GM18517 (cell line): ENCODE measurements at regions not wholly inside any gene's neighbourhood (a gene's known extent, or its start where the extent isn't known, plus 50 kb on each side); places are given as distances from the start of the nearest gene placed in this dataset.

Experiments used
- ATAC-seq: cut with Tn5 transposase; IDR thresholded peaks from one replicate; pipeline ENCODE4 v1.9.1; 2021; ENCODE audit warnings: mild to moderate bottlenecking, moderate library complexity; ENCODE audit not compliant: unreplicated experiment

DNA sequence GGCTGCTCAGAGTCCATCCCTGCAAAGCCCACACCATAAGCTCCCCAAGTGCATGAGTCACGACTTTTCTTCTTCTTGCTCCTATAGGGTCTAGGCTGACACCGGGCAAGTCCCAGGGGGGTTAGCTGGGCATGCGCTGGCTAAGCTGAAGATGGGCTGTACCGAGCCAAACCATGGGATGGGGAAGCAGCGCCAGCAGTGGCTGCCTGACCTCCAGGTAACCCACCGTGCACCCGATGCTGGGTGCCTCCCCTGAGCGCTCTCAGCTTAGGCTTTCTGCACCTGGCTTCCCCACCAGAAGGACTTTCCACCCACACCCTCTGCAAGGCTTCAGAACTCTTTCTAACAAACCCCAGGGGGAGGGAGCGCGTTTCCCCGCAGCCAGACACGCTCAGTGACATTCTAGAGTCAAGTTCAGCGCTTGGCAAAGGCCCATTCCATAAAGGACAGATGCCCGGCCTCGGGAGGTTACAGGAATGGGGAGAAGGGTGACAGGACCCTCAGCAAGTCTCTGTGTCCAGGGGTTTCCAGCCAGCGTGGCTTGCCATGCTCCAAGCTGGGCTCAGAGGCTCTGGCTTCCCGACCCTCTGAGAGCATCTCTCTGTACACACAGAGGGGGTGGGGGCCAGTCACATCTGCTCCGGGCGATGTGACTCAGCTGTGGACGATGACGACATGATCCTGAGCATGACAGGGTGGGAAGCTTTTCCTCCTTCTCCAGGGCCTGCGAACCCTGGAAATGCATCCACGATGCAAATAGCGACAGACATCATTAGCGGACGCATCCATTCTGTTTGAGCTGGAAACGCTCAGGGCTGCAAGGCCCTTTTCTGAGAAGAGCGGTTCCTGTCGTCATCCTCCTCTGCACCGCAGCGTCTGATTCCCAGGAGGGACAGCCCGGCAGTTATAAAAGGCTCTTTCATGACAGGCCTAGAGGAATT is 107.8 kb downstream of the SIK1 start:
- no peak for ATAC-seq

DNA sequence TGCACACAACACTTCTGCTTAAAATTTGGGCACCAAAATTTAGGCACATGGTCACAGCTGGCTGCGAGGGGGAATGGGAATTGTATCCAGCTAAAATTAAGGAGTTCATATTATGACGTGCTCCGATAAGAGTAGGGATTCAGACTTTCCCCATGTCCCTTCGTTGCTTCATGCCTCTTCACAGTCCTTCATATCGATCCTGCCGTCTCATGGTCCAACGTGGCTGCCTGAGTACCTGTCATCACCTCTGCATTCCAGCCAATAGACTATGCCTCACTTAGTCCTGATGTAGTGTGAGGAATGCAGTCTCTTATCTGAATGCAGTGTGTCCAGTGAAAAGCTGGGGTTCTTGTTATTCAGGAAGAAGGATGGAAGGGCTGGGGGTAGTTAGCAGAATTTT is 108.6 kb downstream of the SIK1 start:
- no peak for ATAC-seq

DNA sequence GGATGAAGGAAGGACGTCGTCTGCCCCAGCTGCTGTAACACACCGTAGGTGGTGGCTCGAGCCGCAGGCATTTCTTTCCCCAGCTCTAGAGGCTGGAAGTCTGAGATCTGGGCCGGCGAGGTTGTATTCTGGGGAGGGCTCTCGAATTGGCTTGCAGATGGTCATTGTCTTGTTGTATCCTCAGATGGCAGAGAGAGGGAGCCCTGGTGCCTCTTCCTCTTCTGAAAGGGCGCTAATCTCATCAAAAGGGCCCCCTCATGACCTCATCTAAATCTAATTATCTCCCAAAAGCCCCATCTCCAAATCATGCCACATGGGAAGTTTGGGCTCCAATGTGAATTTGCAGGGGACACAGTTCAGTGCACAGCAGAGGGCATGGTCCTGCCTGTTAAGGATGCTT is 109.0 kb downstream of the SIK1 start:
- no peak for ATAC-seq

DNA sequence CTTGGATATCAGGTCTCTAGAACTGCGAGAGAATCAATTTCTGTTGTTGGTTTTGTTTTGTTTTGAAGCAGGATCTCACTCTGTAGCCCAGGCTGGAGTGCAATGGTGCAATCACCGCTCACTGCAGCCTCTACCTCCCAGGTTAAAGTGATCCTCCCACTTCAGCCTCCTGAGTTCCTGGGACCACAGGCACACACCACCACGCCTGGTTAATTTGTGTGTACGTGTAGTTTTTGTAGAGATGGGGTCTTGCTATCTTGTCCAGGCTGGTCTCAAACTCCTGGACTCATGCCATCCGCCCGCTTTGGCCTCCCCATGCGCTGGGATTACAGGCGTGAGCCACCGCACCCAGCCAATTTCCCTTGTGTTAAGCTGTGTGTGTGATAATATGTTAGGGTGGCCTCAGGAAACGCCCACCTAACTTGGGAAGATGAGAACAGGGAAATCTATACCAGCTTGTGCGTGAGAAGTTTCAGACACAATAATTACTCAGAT is 109.6 kb downstream of the SIK1 start:
- ATAC-seq, result no peak

DNA sequence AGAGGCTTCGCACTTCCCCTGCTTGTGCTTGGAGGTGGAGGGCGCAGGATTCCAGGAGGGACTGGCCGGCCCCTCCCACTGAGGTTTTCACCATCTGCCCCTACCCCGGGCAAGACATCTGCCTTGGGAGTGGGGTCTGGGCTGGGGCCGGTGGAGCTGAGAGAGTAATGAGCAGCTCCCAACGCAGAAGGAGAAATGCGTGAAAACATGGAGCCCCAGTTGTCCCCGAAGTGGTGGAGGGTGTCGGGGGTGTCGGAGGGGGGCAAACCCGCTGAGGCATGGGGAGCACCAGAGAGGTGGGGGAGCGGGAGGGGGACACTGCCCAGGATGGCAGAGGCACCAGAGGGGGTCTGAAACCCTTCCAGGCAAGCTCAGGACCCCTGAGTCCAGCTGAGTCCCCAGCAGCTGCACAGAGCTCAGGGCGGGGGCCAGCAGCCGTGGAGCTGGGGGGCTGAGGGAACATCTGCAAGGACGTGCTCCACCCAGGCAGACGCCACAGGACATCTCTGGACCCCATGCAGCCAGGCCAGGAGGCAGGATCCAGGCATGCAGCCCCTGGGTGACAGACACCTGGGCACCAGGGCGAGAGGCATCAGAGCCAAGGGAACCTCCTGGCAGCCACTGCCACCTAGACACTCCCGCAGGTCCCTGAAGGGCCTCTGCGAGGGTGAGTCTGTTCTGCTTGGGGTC is 110.6 kb downstream of the SIK1 start:
- ATAC-seq, result no peak

DNA sequence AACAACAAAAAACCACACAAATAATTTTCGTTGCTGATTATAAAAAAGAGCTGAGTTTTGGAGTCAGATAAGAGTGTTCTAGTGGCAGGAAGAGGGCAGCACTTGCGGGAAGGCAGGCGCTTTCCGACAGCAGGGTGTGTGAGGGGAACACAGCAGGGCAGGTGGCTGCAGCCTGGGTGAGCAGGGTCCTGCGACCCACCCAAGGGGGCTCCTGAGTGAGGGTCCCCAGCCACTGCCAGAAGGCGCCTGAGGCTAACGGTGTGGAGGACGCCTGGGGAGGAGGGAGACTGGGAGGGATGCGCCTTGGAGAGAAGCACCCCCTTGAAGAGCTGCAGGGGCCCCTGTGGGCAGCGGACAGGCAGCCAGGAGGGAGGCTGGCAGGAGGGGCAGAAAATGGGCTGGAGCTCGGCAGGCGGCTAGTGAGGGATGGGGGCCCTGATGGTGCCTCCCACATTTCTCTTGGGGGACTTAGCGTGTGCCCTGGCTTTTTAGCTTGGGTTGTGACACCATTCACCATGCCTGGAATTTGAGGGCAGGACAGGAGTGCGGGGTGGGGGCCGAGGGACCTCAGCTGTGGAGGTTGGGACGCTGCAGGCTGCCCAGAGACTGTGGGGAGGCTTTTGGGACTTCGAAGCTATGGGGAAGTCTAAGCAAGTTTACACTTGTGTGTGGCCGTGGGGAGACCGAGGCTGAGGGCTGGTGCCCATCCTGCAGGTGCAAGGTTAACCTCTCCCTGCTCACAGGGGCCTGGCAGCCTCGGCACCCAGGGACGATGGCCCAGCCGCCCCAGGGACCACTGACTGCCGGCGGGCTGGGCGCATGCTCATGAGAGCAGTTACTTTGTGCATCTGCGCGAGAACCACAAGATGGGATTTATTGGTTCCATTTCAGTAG is 111.4 kb downstream of the SIK1 start:
- no peak for ATAC-seq

DNA sequence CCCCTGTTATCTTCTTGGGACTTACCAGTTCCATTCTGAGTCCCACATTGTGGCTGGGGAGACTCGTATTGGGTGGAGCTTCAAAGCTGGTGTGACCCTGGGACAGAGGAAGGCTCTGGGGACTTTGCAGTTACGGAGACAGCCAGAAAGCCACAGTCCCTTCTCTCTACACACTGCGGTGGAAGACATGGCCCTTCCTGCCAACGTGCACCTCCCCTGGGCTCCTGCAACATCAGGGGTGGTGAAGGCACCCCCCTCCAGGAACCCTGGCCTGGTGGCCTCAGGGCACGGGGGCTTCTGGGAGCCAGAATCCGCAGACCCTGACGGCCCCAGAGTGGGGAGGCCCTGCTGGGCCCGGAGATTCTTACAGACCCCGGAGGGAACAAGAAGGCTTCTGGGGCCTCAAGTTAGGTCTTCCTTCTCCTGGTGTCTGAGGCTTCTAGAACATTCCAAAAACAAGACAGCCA is 113.0 kb downstream of the SIK1 start:
- ATAC-seq, result no peak

DNA sequence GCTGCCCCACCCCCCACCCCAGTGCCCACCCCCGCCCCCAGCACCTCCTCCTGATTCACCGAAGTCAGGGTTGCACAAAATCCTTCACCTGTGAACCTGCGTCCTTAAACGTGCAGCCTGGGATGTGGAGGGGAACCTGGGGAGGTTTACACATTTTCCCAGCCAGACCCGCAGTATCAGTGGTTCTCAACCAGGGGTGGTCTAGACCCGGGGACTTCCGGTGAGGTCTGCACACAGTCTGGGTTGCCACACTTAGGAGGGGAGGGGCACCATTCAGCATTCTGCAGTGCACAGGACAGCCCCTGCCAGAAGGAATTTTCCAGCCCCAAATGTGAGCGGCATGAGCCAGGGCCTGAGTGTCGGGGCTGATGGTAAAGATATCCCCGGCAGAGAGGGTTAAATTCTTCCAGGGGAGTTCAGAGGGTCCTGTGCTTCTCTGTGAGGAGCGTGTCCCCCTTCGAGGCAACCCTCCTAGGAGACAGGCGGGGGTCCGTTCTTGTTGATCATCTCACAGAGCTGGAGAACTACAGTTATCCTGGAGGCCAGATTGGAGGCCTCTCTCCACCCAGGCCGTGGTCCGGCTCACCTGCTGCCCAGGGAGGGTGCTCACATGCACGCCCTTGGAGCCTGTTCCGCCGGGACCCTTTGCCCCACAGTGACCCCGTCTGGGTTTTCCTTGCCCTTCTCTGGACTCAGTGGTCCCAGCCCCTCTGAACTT is 113.6 kb downstream of the SIK1 start:
- no peak for ATAC-seq

DNA sequence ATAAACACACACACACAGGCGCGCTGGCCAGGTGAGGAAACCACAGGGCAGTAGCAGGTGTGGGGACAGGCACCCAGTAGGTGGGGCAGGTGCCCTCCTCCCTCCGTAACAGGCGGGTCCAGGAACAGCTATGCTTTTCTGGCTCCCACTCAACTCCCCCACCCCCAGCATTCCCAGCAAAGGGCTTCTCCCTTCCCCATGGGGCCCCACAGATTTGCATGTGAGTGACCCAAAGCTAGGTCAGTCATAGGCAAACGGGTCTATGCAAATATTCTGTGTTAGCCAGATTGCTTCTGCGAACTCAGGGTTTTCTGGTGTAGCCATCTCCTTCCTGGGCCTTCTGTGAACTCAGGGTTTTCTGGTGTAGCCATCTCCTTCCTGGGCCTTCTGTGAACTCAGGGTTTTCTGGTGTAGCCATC is 114.2 kb downstream of the SIK1 start:
- ATAC-seq, result no peak

DNA sequence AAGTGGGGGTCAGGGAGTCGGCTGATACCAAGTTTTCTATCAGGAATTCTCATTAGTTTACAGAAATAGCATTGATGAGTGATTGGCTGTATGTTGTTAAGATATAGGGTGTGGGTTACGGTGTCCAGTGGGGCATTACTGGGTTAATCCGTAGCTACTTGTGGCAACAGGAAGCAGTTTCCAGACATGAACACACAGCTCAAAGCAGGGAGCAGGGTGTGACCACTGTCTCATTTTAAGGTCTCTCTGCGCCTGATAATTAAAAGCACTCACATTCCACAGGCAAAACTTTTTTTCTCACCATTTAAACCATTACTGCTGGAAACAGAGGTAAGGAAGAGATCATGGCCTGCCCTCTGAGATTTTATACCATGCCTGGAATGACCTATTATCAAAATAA is 114.9 kb downstream of the SIK1 start:
- no peak for ATAC-seq

DNA sequence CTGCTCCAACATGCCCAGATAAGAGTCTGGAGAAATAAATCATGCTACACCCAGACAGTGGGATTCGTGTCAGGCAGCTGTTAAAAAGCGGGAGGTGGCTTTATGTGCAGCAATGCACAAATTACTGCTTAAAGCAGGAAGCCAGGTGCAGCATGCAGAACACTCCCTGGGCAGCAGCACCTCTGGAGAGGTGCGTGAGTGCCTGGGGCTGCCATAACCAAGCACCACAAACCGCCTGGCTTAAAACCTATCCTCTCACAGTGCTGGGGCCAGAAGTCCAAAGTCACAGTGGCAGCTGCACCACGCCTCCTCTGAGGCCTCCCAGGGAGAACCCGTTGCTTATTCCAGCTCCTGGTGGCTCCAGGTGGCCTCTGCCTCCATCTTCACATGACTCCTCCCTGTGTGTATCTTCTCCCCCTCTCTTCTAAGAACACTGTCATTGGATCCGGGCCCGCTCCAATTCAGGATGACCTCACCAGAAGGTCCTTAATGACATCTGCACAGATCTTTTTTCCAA is 115.6 kb downstream of the SIK1 start:
- no peak for ATAC-seq

DNA sequence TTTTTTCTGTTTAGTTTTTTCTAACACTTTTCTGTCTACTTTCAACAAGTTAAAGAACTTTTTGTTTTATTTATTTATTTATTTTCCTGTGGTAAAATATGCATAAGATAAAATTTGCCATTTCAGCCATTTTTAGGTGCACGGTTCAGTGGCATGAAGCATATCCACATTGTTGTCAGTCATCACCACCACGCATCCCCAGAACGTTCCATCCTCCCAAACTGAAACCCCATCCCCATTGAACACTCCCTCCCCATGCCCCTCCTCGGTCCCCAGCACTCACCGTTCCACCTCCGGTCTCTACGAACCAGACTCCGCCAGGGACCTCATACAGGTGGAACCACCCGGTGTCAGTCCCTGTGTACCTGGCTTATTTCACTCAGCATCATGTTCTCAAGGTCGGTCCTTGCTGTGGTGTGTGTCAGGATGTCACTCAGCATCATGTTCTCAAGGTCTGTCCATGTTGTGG is 118.1 kb downstream of the SIK1 start:
- ATAC-seq, result no peak

DNA sequence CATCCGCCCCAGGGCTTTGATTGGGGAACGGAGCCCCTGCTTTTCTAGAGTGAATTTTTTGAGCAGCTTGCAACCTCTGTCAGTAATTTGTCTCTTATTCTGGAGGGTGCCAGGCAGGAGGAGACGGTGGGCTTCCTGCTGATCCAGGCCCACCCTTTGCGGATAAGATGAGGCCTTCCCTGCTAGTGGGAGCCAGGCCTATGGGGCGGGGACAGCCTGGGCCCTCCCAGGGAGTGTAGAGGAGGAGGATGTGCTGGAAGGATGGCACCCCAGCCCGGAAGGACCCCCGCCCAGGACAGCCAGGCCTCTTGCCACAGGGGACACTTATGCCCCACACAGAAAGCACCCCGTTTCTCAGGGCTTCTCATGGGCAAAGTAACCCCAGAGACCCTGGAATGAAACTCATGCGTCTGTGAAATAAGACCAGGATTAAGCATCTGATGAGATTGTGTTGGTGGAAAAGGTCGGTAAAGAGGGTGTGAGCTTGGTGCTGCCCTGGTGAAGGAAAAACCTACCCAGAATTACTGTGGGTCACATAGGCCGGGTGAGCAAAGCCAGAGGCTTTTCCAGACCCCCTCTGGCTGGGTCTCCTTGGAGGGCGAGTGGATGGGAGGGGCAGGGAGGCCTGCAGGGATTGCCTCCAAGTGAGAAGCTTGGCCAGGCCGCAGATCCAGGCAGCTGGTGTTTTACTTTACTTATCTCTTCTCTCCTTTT is 118.7 kb downstream of the SIK1 start:
- ATAC-seq, result no peak

DNA sequence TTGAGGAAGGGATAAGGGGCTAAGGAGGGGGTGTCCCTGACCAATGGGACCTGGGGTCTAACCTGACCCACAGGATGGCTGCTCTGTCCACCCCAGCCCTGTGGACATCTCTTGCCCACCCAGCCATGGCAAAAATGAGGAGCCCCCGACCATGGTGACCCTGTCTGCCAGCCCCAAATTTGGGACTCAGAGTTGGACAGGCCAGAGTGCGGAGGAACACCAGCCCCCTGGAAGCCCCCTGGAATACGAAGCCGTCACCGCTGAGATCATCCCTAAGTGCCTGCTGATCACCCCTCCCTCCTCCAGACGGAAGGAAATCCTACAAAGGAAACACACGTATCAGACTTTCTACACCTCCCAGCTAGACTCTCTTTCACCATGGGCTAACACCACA is 119.3 kb downstream of the SIK1 start:
- ATAC-seq, result no peak

DNA sequence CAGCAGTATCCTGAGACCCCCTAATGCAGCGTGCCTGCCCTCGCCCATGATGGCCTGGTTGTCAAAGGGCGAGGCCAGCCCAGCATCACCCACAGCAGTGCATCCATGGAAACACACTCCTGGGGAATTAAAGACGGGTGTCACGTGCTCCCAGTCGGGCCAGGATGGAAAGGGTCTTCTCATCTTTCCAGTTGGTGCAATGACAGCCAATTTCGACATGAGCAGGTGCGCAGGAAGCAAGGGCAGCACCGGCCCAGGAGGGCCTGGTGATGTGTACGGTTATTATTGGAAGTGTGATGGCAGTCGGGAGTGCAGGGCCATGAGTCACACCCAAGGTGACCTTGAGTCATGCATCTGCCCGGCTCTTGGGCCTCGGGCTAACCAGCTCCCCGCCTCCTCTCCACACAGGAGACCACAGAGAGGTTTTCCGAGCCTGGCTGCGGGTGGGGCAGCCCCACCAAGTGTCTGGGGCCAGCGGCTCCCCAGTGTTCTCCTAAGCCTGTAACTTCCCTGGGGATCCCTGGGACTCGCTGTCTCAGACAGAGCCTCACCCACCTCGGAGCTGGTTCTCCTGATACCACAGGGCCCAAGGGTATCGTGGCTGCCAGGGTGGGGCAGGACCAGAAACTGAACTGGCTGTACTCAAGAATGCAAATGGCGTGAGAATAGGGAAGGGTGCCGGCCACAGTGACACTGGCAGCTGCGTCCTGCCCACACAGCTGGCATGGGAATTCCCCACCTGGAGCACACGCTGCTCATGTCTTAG is 119.8 kb downstream of the SIK1 start:
- ATAC-seq, result no peak

DNA sequence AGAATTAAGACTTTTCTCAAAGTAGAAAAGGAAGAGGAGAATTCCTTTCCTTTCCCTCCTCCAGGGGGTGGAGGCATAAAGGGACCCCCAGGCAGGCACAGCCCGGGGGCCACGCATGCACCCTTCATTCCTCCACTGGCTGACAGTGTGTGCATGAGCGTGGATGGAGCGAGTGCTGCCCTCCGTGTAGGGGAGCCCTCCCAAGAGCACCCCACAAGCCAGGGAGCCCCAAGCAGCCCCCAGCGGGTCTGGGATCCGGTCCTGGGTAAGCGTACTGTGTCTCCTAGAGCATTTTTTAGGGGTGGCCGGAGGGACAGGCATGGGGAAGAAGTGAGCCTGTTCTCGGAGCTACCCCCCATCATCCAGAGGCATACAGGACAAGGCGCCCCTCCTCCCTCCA is 120.5 kb downstream of the SIK1 start:
- ATAC-seq, result no peak

DNA sequence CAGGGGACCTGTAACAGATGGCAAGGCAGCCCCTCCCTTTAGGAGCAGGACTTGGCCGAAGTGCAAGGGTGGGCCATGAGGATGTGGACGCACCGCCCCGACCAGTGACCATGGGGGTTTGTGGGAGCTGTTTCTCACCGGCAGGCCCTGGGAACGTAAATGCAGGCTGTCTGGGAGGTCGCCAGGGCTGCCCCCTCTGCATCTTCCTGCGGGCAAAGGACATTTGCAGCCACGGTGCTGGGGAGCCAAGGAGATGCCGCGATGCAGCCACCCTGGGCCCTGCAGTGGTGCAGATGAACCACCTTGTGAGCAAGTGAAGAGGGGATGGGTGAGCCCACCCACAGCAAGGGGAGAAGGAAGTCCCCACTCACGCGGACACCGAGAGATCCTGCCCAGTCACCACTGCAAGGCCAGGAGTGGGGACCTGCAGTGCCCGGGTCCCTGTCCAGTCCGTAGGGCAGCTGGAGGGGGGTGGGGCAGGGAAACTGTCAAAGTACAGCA is 121.1 kb downstream of the SIK1 start:
- no peak for ATAC-seq

DNA sequence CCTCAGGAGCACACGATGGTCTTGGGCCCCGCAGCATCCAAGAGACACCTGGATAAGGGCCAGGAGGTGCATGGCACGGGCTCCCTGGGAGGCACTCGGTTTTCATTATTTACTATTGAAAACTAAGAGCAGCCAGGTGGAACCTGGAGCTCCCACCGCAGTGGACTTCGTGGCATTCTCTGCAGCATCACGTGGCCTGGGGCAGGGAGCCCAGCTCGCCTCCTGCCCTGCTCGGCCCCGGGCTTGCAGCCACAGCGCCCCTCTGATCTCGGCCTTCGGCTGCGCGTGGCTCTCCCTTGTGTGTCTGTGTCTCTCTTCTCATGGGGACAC is 121.6 kb downstream of the SIK1 start:
- no peak for ATAC-seq
